Neural cell (in vitro differentiated cells): ENCODE measurements at regions not wholly inside any gene's neighbourhood (a gene's known extent, or its start where the extent isn't known, plus 50 kb on each side); places are given as distances from the start of the nearest gene placed in this dataset.

ENCODE experiments used
- RAD21 ChIP-seq: fragments of 450-650 bp; conservative IDR thresholded peaks from 2 replicates; pipeline ENCODE4 v1.6.1; 2014; ENCODE audit warnings: antibody characterized with exemption, mild to moderate bottlenecking, moderate library complexity
- SMC3 ChIP-seq: fragments of 450-650 bp; conservative IDR thresholded peaks from 2 replicates; pipeline ENCODE4 v1.6.1; 2014; ENCODE audit warnings: antibody characterized with exemption, mild to moderate bottlenecking, moderate library complexity; ENCODE audit not compliant: poor library complexity
- TAF1 ChIP-seq: IDR thresholded peaks from 2 replicates; pipeline ENCODE4 v1.6.1; 2012; ENCODE audit warnings: low read depth
- TF ChIP-seq, protein P1 (sequence below): fragments of 450-650 bp; IDR thresholded peaks from 2 replicates; pipeline ENCODE4 v1.5.1; 2014; ENCODE audit warnings: antibody characterized with exemption, mild to moderate bottlenecking, moderate library complexity; ENCODE audit not compliant: poor library complexity, severe bottlenecking
- TF ChIP-seq, protein P2 (sequence below): IDR thresholded peaks from 2 replicates; pipeline ENCODE4 v1.6.1; 2012; ENCODE audit warnings: borderline replicate concordance

DNA sequence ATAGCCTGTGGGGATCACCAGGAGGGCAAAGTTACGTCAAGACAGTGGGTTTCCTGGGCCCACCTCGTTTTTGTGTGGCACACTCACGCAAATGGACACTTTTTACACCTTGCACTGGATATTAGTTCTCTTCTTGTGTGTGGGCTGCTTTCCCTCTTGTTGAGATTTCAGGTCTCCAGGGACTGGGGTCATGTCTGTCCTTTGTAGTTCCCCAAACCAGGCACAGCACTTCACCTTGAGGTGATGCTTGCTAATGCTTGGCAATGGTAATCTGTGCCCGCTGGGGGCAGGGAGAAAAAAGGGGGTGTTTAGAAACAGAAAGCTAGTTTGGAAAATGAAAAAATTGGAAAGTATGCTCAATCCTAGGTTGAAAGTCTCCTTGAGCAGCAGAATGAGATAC is 195.3 kb downstream of the PTEN start:
- TF ChIP-seq SMC3 (no peak), RAD21 (no peak), TAF1 (no peak)
- TF ChIP-seq, protein P1, sequence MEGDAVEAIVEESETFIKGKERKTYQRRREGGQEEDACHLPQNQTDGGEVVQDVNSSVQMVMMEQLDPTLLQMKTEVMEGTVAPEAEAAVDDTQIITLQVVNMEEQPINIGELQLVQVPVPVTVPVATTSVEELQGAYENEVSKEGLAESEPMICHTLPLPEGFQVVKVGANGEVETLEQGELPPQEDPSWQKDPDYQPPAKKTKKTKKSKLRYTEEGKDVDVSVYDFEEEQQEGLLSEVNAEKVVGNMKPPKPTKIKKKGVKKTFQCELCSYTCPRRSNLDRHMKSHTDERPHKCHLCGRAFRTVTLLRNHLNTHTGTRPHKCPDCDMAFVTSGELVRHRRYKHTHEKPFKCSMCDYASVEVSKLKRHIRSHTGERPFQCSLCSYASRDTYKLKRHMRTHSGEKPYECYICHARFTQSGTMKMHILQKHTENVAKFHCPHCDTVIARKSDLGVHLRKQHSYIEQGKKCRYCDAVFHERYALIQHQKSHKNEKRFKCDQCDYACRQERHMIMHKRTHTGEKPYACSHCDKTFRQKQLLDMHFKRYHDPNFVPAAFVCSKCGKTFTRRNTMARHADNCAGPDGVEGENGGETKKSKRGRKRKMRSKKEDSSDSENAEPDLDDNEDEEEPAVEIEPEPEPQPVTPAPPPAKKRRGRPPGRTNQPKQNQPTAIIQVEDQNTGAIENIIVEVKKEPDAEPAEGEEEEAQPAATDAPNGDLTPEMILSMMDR: no peak
- TF ChIP-seq, protein P2, sequence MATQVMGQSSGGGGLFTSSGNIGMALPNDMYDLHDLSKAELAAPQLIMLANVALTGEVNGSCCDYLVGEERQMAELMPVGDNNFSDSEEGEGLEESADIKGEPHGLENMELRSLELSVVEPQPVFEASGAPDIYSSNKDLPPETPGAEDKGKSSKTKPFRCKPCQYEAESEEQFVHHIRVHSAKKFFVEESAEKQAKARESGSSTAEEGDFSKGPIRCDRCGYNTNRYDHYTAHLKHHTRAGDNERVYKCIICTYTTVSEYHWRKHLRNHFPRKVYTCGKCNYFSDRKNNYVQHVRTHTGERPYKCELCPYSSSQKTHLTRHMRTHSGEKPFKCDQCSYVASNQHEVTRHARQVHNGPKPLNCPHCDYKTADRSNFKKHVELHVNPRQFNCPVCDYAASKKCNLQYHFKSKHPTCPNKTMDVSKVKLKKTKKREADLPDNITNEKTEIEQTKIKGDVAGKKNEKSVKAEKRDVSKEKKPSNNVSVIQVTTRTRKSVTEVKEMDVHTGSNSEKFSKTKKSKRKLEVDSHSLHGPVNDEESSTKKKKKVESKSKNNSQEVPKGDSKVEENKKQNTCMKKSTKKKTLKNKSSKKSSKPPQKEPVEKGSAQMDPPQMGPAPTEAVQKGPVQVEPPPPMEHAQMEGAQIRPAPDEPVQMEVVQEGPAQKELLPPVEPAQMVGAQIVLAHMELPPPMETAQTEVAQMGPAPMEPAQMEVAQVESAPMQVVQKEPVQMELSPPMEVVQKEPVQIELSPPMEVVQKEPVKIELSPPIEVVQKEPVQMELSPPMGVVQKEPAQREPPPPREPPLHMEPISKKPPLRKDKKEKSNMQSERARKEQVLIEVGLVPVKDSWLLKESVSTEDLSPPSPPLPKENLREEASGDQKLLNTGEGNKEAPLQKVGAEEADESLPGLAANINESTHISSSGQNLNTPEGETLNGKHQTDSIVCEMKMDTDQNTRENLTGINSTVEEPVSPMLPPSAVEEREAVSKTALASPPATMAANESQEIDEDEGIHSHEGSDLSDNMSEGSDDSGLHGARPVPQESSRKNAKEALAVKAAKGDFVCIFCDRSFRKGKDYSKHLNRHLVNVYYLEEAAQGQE: no peak
